Neuronal stem cell (in vitro differentiated cells): ENCODE measurements at regions not wholly inside any gene's neighbourhood (a gene's known extent, or its start where the extent isn't known, plus 50 kb on each side); places are given as distances from the start of the nearest gene placed in this dataset.
A peak's percentile ranks its signal among the peaks of the same experiment; 100 is the strongest.

Experiments
- DNase-seq: peaks from one replicate; pipeline ENCODE4 v3.0.0-alpha.2; 2013; ENCODE audit warnings: low spot score
- H2AFZ ChIP-seq: one replicate; pipeline ENCODE4 v1.6.1; 2013; ENCODE audit warnings: mild to moderate bottlenecking, low read length, inconsistent platforms
- H2AK5ac ChIP-seq: 2 replicates; pipeline ENCODE4 v1.6.1; 2013; ENCODE audit warnings: low read depth, mild to moderate bottlenecking, inconsistent platforms, low read length, moderate library complexity, mixed read lengths
- H2BK120ac ChIP-seq: 2 replicates; pipeline ENCODE4 v1.6.1; 2013; ENCODE audit warnings: low read depth, mild to moderate bottlenecking, inconsistent platforms, low read length, moderate library complexity, mixed read lengths
- H2BK12ac ChIP-seq: one replicate; pipeline ENCODE4 v1.6.1; 2013; ENCODE audit warnings: low read length, inconsistent platforms
- H2BK15ac ChIP-seq: 2 replicates; pipeline ENCODE4 v1.6.1; 2013; ENCODE audit warnings: mild to moderate bottlenecking, low read length, inconsistent platforms, mixed read lengths
- H2BK5ac ChIP-seq: one replicate; pipeline ENCODE4 v1.6.1; 2013; ENCODE audit warnings: inconsistent platforms, mild to moderate bottlenecking, low read length, moderate library complexity
- H3K14ac ChIP-seq: one replicate; pipeline ENCODE4 v1.6.1; 2013; ENCODE audit warnings: low read length, inconsistent platforms
- H3K18ac ChIP-seq: 2 replicates; pipeline ENCODE4 v1.6.1; 2013; ENCODE audit warnings: low read length, inconsistent platforms
- H3K23ac ChIP-seq: 2 replicates; pipeline ENCODE4 v1.6.1; 2013; ENCODE audit warnings: low read depth, mild to moderate bottlenecking, mixed read lengths, low read length, inconsistent platforms; ENCODE audit not compliant: poor library complexity
- H3K27ac ChIP-seq: replicated peaks from 3 replicates; pipeline ENCODE4 v1.5.1; 2013; ENCODE audit warnings: low read length, inconsistent platforms
- H3K27me3 ChIP-seq, 3 experiments: 2 replicates each; pipeline ENCODE4 v1.6.1; 2013; ENCODE audit warnings: low read length in 3 of 3, mild to moderate bottlenecking in 2 of 3, inconsistent platforms in 1 of 3, low read depth in 1 of 3, mixed read lengths in 1 of 3, moderate library complexity in 1 of 3; ENCODE audit not compliant: control insufficient read depth in 3 of 3, insufficient read depth in 3 of 3
- H3K36me3 ChIP-seq, 2 donors: replicated peaks in 1 of 2; 2 replicates each; pipeline ENCODE4 v1.6.1; 2013; ENCODE audit warnings: low read length in 2 of 2; ENCODE audit not compliant: control insufficient read depth in 2 of 2, insufficient read depth in 2 of 2
- H3K4ac ChIP-seq: 2 replicates; pipeline ENCODE4 v1.6.1; 2013; ENCODE audit warnings: inconsistent platforms, mild to moderate bottlenecking, low read length, moderate library complexity
- H3K4me1 ChIP-seq, 2 donors: 1 replicate in 1 of 2; 2 replicates in 1 of 2; pipeline ENCODE4 v1.6.1; 2013; ENCODE audit warnings: low read length in 2 of 2, low read depth in 1 of 2; ENCODE audit not compliant: control insufficient read depth in 2 of 2, insufficient read depth in 1 of 2
- H3K4me2 ChIP-seq: one replicate; pipeline ENCODE4 v1.6.1; 2013; ENCODE audit warnings: mild to moderate bottlenecking, low read length, inconsistent platforms; ENCODE audit not compliant: insufficient read depth, poor library complexity, severe bottlenecking
- H3K4me3 ChIP-seq, 2 donors: 2 replicates each; pipeline ENCODE4 v1.5.1; 2013; ENCODE audit warnings: low read length in 2 of 2, mild to moderate bottlenecking in 2 of 2, inconsistent platforms in 1 of 2, moderate library complexity in 1 of 2
- H3K79me1 ChIP-seq: one replicate; pipeline ENCODE4 v1.6.1; 2013; ENCODE audit warnings: low read depth, mild to moderate bottlenecking, inconsistent platforms, low read length, moderate library complexity
- H3K9ac ChIP-seq: one replicate; pipeline ENCODE4 v1.6.1; 2013; ENCODE audit warnings: mild to moderate bottlenecking, low read depth, low read length, inconsistent platforms; ENCODE audit not compliant: poor library complexity
- H3K9me3 ChIP-seq, 2 donors: replicated peaks in 1 of 2; 2 replicates each; pipeline versions ENCODE3 to v1.6.1; 2013; ENCODE audit warnings: low read length in 2 of 2, mild to moderate bottlenecking in 2 of 2, inconsistent platforms in 1 of 2, low read depth in 1 of 2, mixed read lengths in 1 of 2, moderate library complexity in 1 of 2; ENCODE audit not compliant: control insufficient read depth in 2 of 2, insufficient read depth in 1 of 2
- H4K8ac ChIP-seq: one replicate; pipeline ENCODE4 v1.6.1; 2013; ENCODE audit warnings: low read depth, mild to moderate bottlenecking, inconsistent platforms, low read length, moderate library complexity
- H4K91ac ChIP-seq: one replicate; pipeline ENCODE4 v1.6.1; 2013; ENCODE audit warnings: low read length, low read depth, mild to moderate bottlenecking, inconsistent platforms; ENCODE audit not compliant: poor library complexity
- WGBS, 2 donors: extraction: QIAGEN DNeasy Blood & Tissue Kit; methylation state at CpG; one replicate each; pipeline ENCODE4 v1.1.7; 2013; ENCODE audit warnings: missing lambda C conversion rate in 2 of 2, mixed read lengths in 1 of 2; ENCODE audit not compliant: insufficient read length in 2 of 2, insufficient replicate concordance in 1 of 2; ENCODE audit errors: extremely low coverage in 2 of 2; 5-methylcytosine and 5-hydroxymethylcytosine counted together

DNA sequence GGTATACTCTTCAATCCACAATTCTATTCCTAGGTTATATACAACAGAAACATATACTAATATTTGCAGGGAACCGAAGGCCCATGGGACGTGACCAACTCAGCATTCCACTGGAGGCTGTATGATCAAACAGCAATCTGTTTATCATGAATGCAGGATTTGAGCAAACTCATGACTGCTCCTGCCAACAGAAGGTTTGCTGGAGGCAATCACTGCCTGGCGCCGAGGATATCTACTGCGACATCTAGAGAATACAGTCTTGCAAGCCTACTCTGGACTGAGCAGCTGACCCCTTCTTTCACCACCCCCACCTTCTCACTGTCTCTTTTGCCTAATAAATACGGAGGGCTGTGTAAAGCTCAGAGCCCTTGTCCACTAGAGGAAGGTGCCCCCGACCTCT, 90.5 kb upstream of the CDH10 start:
- H3K18ac ChIP-seq: no peak overlapping the region
- H3K4me1 ChIP-seq: no peaks in the 10 kb centered on the region
- no peaks in the 10 kb centered on the region for H3K36me3 ChIP-seq
- H3K9me3 ChIP-seq: no peaks in the 10 kb centered on the region
- no peak overlapping the region for H2AK5ac ChIP-seq
- H4K8ac ChIP-seq: no peak overlapping the region
- H2BK12ac ChIP-seq: no peak overlapping the region
- H3K14ac ChIP-seq: peak overlapping the region; percentile 84
- no peak overlapping the region for H2AFZ ChIP-seq
- H2BK5ac ChIP-seq: no peak overlapping the region
- no peak overlapping the region for H3K4ac ChIP-seq
- no peak overlapping the region for H2BK120ac ChIP-seq
- no peaks in the 10 kb centered on the region for H3K27me3 ChIP-seq
- no peak overlapping the region for H3K4me2 ChIP-seq
- no peaks in the 10 kb centered on the region for H3K79me1 ChIP-seq
- no peak overlapping the region for H3K4me3 ChIP-seq
- H3K23ac ChIP-seq: no peak overlapping the region
- no peak overlapping the region for H4K91ac ChIP-seq
- WGBS, 2 donors: no CpG with 5 or more reads among the region's 7 CpGs
- no peak for DNase-seq
- no peak overlapping the region for H2BK15ac ChIP-seq
- H3K9ac ChIP-seq: no peak overlapping the region
- H3K27ac ChIP-seq: no peak overlapping the region

DNA sequence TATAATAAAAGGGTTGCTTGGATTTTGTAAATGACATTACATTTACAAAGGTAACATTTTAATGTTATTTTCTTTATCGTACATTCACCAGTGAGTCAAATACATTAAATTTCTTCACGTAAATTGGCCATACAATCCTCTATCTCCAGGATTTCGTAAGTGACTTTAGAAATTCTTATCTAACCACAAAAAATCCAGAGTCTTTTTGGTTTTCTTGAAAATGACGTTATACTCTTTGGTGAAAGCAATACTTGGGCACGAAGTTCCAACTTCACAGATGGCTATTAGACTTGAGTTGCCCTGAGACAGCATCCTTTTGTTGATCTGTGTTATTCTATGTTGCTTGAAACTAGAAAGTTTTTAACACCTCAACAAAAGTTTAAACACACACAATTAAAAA, 87.4 kb upstream of the CDH10 start:
- no peak overlapping the region for H3K4me3 ChIP-seq
- H2AK5ac ChIP-seq: no peak overlapping the region
- H3K36me3 ChIP-seq: no peaks in the 10 kb centered on the region
- H3K79me1 ChIP-seq: no peaks in the 10 kb centered on the region
- H3K9me3 ChIP-seq: no peaks in the 10 kb centered on the region
- H2BK15ac ChIP-seq: no peak overlapping the region
- no peak overlapping the region for H3K4ac ChIP-seq
- H3K4me2 ChIP-seq: no peak overlapping the region
- no peak overlapping the region for H2BK120ac ChIP-seq
- WGBS, 2 donors: no CpG with 5 or more reads among the region's 5 CpGs
- no peak overlapping the region for H2BK12ac ChIP-seq
- no peak overlapping the region for H3K14ac ChIP-seq
- no peak overlapping the region for H3K9ac ChIP-seq
- H2AFZ ChIP-seq: no peak overlapping the region
- H4K91ac ChIP-seq: no peak overlapping the region
- no peak overlapping the region for H2BK5ac ChIP-seq
- no peak overlapping the region for H3K27ac ChIP-seq
- no peak overlapping the region for H3K23ac ChIP-seq
- DNase-seq: no peak
- H3K18ac ChIP-seq: no peak overlapping the region
- H3K27me3 ChIP-seq: no peaks in the 10 kb centered on the region
- no peak overlapping the region for H4K8ac ChIP-seq
- no peaks in the 10 kb centered on the region for H3K4me1 ChIP-seq

DNA sequence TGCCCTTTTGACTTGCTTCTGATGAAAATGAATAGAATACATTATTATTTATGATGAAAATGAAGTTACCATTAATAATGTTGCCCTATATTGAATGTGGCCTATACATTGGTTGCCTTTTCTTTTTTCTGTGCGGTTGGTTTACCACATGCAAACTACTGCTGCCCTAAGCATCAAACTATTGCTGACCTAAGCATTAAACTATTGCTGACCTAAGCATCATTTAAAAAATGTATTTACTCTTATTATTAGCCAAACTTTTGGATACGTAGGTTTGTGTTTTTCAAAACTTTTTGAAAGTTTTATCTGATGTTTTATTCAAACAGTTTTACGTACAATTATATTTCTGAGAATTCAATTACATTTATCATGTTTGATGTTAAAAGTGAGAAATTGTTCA, 76.0 kb upstream of the CDH10 start:
- Histone ChIP-seq H2AK5ac (no peak overlapping the region), H3K9me3 (no peaks in the 10 kb centered on the region), H3K14ac (no peak overlapping the region), H3K4ac (no peak overlapping the region), H3K27me3 (no peaks in the 10 kb centered on the region), H4K8ac (no peak overlapping the region), H3K36me3 (no peaks in the 10 kb centered on the region), H3K23ac (no peak overlapping the region), H2BK12ac (no peak overlapping the region), H3K4me3 (no peak overlapping the region), H4K91ac (no peak overlapping the region), H2BK5ac (no peak overlapping the region), H2BK15ac (no peak overlapping the region), H3K79me1 (no peaks in the 10 kb centered on the region), H3K9ac (no peak overlapping the region), H2BK120ac (no peak overlapping the region), H3K18ac (no peak overlapping the region), H2AFZ (no peak overlapping the region), H3K4me2 (no peak overlapping the region), H3K4me1 (no peaks in the 10 kb centered on the region), H3K27ac (no peak overlapping the region)
- no peak for DNase-seq
- WGBS, 2 donors: no CpG with 5 or more reads among the region's 3 CpGs

DNA sequence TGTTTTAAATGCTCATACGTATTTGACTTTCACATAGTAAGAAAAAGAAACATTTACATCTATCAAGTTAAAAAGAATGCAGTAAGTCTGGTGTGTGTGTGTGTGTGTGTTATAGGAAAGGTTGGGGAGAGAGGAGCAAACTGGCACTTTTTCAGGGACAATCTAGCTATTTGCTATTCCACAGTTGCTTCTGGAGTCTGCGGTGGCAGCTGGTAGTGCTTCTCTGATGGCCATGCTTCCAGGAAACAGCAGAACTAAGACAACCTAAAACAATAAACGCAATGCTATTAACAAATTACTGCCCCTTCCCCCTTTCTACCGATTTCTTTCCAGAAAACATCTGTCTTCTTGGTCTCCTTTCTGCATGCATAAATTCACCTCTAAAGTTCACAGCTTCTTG, 70.0 kb upstream of the CDH10 start:
- no peaks in the 10 kb centered on the region for H3K36me3 ChIP-seq
- H2BK12ac ChIP-seq: no peak overlapping the region
- no peak overlapping the region for H2AFZ ChIP-seq
- H3K27me3 ChIP-seq: no peaks in the 10 kb centered on the region
- H2AK5ac ChIP-seq: no peak overlapping the region
- no peak overlapping the region for H3K23ac ChIP-seq
- no peak overlapping the region for H3K18ac ChIP-seq
- H3K9me3 ChIP-seq: no peaks in the 10 kb centered on the region
- H4K8ac ChIP-seq: no peak overlapping the region
- DNase-seq: no peak
- no peak overlapping the region for H4K91ac ChIP-seq
- no peak overlapping the region for H2BK120ac ChIP-seq
- no peaks in the 10 kb centered on the region for H3K4me1 ChIP-seq
- H3K4me2 ChIP-seq: no peak overlapping the region
- no peaks in the 10 kb centered on the region for H3K79me1 ChIP-seq
- H2BK15ac ChIP-seq: no peak overlapping the region
- no peak overlapping the region for H3K27ac ChIP-seq
- no peak overlapping the region for H3K4ac ChIP-seq
- H3K4me3 ChIP-seq: no peak overlapping the region
- H3K14ac ChIP-seq: no peak overlapping the region
- no peak overlapping the region for H2BK5ac ChIP-seq
- H3K9ac ChIP-seq: no peak overlapping the region
- no CpG with 5 or more reads among the region's 4 CpGs for WGBS, 2 donors
